ENCODE measurements at regions not wholly inside any gene's neighbourhood (a gene's known extent, or its start where the extent isn't known, plus 50 kb on each side); places are given as distances from the start of the nearest gene placed in this dataset.

GRCh38 chr14:101417434-101417833 is 143.9 kb upstream of the DIO3 start:
- no peak for TF ChIP-seq CTCF (conservative IDR thresholded peaks at IDR 0.05; ENCODE audit: low read depth, low read length)
- TF ChIP-seq POLR2A (IDR thresholded peaks at IDR 0.05; ENCODE audit: low read depth, low read length): no peak
- TF ChIP-seq CEBPB (IDR thresholded peaks at IDR 0.05; ENCODE audit: low read depth, low read length): no peak
- TF ChIP-seq USF2 (IDR thresholded peaks at IDR 0.05; ENCODE audit: low read depth, low read length): no peak
